ENCODE measurements at regions not wholly inside any gene's neighbourhood (a gene's known extent, or its start where the extent isn't known, plus 50 kb on each side); places are given as distances from the start of the nearest gene placed in this dataset.
A peak's percentile ranks its signal among the peaks of the same experiment; 100 is the strongest.
"Not testable (repeated sequence)": the region's sequence is repeated elsewhere in the genome, so short reads cannot be mapped to it uniquely, and the experiment has no call there.

DNA sequence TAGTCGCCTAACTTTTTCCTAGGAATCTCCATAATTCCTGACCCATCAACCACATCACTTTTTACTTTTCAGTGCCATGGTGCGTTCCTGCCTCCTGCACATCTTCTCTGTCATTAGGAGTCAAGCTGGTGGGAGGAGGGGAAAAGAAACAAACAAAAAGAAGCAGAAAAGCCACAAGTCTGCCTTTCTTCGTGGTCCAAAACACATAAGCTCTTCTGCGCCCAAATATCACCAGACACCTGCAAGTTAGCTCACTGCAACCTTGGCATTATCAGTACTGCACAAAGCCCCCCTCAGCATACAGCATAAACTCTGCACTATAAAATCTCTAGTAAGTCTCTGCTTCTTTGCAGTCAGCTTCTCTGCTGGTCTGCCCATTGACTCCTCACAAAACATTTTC, 295.3 kb downstream of the HS3ST3B1 start:
- no peak for DNase-seq

DNA sequence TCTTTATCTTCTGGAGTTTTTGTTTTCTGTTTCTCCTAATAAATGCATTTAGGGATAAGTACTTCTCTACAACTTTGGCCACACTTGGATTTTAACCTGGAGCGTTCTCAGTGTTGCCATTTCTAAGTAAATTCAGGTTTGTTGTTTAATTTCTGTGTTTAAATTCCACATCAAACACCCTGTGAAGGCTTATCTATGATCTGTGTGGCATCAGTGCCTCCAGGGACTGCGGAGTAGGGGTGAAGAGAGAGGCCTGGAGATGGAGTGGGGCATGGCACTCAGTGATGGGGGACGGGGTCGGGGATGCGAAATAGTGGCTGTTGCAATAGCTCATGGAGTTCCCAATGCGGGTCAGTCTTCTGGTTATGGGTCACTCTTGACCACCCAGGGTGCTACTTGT, 294.8 kb downstream of the HS3ST3B1 start:
- no peak for DNase-seq

DNA sequence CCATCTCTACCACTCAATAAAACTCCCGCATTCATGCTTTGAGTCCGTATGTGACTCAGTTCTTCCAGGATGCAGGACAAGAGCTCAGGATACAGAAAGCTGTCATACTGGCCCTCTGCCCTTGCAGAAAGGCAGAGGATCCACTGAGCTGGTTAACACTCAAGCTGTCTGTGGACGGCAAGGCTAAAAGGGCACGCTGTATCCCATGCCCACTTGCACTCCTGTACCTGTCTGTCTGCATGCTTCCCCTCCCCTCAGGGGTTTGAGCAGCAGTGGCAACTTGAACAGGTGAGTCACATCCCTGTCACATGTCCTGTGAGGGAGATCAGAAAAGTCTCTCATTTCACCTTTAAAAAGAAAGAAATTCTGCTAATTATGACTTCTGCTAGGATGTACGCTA, 293.8 kb downstream of the HS3ST3B1 start:
- no peak for DNase-seq

DNA sequence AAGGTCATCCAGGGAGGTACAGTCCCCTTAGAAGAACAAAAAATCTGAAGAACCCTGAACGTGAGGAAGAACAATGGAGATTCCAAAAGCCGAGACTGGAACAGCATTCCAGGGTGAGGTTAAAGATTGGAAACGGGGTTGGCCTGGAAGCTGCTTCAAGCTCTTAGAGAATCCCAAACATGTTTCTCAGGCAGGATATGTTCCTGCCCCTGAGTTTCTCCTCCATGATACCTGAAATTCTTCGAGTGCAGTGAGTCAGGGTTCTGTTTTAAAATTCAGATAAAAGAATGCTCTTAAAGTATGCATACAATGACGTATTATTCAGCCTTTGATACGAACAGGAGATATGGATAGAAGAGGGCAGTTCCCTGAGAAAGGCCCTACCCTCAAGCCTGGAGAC, 293.1 kb downstream of the HS3ST3B1 start:
- no peak for DNase-seq

DNA sequence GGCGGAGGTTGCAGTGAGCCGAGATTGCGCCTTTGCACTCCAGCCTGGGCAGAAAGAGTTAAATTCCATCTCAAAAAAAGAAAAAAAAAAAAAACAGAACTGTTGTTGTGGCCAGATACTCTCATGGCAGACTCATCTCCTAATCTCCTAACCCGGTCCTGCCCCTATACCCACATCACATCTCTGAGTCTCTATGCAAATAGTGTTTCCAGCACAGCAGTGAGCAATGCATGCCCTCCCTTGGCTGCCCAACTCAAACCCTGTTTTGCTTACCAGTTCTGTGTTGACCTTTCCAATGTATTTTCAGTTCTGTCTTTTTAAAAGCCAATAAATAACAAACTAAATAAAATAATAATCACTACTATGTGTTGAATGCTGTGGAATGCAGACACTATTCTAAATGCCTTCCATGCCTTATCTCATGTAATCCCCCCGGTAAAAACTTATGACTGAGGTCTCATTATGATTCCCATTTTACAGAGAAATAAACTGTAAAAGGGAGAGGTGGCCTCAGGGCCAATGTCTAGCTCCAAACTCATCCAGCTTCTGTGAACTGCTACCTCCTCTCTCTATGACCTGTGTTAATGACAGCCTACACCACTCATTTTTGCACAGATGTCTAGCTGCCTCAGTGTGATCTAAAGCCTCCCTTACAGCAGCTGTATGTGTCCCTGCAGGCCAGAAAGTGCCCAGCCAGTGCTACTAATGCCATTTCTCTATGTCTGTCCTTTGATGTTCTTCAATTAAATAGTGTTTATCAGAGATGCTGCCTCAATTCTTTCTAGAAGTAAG, 289.8 kb downstream of the HS3ST3B1 start:
- DNase-seq, result no peak

DNA sequence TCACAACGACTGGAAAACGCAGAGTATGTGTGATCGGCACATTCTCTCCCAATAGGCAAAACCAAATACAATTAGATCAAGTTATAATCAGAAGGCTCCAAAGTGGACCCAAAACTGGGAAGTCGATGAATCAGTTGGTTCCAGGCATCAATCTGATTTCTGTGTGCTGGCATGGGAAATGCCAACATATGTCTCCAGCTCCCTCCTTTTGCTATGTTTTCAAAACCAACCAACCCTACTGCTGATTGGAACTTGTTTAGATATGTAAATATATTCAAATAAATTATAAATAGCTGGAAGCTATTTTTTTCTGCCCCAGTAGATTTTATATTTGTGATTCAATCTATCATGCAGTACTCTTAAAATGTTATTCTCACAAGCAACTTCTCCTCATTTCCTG, 284.2 kb downstream of the HS3ST3B1 start:
- no peak for DNase-seq

DNA sequence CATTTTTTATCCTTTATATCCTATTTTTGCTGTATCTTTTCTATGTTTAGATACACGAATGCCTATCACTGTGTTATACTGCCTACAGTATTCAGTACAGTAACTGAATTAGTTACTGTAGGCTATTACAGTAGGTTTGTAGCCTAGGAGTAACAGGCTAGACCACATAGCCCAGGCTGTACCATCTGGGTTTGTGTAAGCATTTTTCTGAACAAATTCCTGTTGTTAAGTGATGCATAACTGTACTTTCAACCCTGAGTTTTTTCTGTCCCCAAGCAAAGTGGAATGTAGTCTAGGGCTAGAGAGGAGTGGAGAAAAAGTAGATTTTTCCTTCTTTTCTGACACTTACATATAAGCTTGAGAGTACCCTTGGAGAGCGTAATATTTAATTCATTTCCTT, 282.1 kb downstream of the HS3ST3B1 start:
- no peak for DNase-seq

DNA sequence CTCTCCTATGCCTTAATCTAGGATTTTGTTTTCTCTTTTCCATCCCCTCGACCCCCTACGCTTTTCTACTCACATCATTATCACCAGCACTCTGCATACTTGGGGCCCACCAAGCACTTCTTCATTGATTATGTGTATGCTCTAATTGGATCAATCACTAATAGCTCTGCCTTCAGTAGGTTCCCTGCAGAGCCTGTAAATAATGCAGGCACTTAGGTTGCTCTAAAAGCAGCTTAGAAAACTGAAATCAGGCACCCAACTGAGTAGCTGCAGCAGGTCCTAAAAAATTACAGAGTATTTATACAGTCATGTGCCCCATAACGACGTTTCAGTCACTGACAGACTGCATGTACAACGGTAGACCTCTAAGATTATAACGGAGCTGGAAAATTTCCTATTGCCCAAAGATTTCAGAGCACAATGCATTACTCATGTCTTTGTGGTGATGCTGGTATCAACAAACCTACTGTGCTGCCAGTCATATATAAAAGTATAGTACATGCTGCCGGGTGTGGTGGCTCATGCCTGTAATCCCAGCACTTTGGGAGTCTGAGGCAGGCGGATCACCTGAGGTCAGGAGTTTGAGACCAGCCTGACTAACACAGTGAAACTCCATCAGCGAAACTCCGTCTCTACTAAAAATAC, 280.4 kb downstream of the HS3ST3B1 start:
- DNase-seq, result no peak

DNA sequence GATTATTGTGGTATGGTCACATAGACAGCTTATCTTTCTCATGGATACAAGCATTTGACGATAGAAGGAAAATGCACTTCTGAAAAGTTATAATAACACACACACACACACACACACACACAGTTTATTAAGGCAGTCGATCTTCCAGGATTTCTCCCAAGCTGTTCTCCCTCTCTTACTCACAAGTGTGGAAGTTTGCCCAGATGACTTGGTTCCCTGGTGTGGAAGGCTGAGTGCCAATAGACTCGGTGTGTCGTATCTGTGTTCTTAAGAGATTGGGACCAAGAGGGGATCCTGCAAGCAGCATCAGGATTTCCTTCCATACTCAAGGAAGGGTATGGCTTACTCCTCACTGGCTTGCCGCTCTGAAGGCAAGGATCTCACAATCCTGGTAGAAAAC, 279.6 kb downstream of the HS3ST3B1 start:
- no peak for DNase-seq

DNA sequence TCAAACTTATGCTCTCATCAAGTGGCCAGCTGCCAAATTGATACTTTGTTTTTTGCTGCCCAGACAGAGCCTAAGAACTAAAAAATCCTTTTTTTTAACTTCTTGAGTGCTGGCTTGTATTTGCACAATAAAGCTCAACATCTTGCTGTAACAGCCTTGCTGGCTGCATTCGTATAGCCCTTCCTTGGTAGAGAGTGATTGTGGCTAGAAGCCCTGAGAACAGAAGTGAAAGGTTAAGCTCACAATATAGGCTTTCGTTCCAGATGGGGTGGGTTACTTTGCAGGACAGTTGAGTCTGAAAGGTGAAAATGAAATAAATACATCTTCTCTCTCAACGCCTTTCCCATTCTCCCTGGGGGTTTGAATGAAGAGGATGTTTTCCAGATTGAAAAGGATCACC, 278.8 kb downstream of the HS3ST3B1 start:
- DNase-seq, result no peak

DNA sequence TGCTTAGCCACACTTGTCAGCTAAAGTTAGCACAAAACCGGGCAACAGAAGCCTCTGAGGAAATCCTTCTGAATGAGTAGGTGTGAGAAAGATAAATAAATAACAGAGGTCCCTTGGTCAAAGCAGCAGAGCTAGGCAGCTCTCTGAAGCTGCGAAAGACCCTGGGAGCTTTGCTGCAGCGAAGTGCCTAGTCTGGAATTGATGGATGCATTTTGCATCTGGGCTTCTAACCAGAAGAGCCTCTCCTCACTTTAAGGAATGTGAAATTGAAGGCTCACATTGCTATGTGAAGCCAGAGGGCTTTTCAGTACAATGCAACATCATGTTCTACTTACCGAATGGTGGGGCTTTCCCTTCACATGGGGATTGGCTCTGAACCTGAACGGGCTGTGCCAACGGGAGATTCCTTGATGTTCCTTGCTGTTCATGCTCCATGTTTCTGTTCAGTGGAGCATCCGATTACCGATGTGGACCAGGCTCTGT, 274.6 kb downstream of the HS3ST3B1 start:
- no peak for DNase-seq

DNA sequence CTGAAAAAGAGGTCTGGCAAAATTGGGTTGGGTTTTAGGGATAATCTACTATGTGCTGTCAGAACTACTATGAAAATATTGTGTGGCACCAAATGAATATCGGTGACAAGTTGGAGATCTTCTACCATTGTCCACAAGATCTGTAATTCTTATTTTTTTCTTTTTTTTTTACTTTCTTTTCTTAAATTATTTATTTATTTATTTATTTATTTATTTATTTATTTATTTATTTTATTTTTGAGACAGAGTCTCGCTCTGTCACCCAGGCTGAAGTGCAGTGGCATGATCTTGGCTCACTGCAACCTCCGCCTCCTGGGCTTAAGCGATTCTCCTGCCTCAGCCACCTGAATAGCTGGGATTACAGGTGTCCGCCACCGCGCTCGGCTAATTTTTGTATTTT, 259.4 kb downstream of the HS3ST3B1 start:
- not testable (repeated sequence) for DNase-seq

DNA sequence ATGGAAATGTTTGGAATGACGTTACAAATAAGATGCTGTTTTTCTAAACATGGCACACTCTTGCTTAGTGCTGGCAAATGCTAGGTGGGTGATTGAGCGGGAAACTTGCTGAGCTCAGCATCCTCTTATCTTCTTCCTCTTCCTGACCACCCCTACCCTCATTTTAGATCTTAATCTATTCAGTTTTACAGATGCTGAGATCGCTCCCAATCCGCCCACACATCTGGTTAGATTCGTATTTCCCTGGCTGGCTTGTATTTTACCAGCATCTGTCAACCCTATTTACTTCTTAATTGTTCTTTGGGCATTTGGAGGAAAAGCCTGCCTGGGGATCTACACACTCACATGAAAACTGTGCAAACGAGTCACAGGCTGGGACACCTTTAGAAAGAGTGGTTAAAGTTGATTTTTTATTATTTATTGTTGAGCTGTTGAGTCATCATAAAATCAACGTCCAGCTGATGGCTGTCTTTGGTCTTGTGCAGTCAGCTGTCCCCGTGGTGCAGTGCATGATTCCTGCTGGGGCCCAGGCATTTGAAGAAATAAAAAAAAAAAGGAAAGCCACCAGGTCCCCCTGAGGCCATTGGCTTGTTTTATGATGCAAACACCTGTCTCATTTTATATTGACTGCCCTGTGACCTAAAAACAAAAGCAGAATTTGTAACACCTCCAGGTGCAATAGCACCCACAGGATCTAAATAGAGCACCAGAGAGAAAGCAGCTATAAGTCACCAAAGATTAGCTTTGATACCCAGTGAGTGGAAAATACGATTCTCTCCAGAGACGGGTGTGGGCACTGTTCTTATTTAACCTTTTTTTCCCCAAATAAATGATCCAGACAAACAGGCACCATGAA, 258.6 kb downstream of the HS3ST3B1 start:
- peak in 2 of 5 experiments; percentile 61 to 71 for DNase-seq

DNA sequence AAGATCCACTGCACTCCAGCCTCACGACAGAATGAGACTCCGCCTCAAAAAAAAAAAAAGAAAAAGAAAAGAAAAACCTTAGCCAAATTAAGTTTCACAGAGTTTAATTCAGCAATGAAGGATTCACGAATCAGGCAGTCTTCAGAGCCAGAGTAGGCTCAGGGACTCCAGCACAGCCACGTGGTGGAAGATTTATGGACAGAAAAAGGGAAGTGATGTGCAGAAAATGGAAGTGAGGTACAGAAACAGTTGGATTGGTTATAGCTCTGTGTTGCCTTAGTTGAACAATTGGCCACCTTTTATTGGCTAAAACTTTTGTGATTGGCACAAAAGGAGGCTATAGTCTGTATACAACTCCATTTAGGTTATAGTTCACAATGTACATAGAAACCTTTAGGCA, 256.6 kb downstream of the HS3ST3B1 start:
- no peak for DNase-seq

DNA sequence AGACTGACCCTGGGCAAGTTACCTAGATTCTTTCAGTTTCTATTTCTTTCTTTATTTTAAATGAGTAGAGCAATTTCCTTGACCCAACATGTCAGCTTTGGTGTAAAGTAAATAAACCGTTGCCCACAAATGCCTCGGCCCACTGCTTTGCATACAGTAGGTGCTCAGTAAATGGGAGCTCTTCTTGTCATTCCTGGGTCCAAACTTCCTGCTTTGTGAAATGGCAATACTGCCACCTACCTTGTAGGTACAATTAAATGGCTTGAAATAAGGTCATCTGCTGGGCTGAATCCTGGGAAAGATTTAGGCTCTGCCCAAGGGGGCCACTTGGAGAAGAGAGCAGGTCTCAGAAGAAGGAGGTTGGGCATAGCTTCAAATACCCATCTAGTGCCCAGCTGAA, 253.0 kb downstream of the HS3ST3B1 start:
- no peak for DNase-seq

DNA sequence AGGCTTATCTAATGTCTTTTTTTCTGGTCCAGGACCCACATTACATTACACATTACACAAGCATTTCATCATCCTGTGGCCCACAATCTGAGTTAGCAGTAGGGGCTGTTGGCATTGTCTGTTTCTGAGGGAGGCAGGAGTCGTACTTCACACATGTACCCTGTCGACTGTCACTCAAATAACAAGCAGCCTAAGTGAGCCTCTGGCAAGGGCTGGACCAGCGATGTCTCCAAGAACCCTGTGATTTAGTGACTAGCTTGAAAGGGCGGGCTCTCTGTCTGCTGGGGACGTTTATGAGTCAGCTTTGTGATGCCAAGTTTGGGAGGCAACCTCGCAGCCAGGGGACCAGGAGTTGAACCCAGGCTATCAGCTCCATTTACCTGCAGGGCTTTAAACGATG, 251.4 kb downstream of the HS3ST3B1 start:
- DNase-seq, result no peak

DNA sequence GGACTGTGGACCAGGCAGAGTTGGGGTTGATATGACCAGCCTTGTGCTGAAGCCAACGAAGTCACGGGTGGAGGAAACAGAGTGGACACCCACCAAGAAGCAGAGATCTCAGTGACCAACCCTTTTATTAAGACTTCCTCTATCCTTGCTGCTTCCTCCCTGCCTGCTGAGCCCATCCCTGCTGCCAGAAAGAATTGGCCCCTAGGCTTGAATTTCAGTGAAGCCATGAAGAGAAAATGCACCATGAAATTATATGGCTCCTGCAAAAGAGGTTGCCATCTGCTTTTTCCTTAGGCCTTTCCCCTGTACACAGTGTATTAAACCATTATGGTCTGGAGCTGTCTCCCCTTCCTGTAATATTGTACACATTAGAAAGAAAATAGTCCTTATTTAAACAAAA, 246.7 kb downstream of the HS3ST3B1 start:
- no peak for DNase-seq

DNA sequence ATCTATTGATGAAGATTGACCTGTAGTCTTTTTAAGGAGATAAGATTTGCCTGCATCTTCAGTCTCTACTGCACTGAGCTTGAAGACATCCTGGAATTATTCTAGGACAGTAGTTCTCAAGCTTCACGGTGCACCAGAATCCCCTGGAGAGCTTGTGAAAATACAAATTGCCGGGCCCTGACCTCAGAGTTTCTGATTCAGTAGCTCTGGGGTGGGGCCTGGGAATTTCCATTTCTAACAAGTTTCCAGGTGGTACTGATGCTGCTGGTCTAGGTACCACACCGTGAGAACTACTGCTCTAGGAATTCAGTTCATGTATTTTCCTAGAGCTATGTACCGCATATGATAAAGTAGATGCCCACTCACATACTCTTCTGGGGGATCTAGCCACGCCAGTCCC, 246.1 kb downstream of the HS3ST3B1 start:
- no peak for DNase-seq

DNA sequence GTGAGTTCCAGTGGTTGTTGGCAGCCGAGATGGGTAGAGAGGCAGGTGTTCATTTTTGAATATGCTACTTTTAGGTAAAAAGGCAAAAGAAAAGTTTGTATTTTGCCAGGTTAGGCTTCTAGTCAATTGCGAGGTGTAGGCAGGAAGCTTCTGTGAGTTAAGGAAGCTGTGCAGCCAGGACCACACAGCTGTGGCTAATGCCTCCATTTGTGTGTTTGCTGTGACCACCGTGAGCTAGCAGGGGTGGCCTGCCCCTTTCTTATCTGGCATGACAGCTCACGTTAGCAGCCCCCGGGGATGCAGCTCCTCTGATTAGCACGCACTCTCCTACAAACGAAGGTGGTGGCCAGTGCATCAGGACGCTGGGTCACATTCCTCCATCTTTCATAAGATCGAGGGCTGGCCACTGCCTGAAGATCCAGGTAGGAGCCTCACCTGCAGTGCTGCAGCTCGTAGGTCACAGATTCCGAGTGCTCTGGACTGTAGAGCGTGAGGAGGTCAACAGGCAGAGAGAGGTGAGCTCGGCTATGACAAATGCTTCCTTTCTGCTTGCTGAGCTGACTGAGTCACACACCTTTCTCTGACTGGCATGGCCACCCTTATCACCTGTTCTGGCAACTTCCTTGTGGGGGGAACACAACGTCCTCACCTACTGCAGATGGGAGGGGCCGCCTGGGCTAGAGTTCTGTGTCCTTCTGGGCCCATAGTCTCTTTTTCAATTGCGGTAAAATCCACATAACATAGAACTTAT, 244.4 kb downstream of the HS3ST3B1 start:
- DNase-seq, result peak in 2 of 5 experiments; percentile 12 to 33

DNA sequence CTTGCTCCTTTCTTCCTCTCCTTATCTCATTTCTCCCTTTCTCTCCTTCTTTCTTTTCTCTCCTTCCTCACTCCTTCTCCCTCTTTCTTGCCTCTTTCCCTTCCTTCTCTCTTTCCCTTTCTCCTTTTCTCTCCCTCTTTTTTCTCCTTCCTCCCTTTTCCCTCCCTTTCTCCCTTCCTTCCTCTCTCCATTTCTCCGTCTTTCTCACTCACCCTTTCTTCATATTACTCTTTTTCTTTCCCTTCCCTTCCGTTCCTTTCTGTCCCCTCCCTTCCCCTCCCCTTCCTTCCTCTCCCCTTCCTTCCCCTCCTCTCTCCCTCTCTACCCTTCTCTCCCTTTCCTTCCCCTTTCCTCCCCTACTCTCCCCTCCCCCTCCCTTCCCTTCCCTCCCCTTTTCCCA, 240.8 kb downstream of the HS3ST3B1 start:
- no peak for DNase-seq

DNA sequence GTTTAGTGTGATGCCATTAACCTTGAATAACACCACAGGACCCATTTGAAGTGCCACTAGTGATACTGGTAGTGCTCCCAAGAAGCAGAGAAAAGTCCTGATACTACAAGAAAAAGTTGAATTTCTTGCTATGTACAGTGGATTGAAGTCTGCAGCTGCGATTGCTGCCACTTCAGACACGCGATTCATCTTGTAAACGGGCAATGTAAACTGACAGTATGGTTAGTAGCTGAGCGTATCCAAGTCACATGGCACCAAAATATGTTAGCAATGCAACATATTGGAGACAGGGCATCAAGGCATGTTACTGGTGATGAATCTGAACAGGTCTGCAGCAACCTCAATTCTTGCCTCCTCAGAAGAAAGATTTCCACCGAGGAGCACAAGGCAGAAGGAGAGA, 238.9 kb downstream of the HS3ST3B1 start:
- no peak for DNase-seq

DNA sequence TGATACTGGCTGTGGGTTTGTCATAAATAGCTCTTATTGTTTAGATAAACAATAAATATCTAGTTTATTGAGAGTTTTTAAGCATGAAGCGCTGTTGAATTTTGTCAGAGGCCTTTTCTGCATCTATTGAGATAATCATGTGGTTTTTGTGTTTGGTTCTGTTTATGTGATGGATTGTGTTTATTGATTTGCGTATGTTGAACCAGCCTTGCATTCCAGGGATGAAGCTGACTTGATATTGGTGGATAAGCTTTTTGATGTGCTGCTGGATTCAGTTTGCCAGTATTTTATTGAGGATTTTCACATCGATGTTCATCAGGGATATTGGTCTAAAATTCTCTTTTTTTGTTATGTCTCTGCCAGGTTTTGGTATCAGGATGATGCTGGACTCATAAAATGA, 231.4 kb downstream of the HS3ST3B1 start:
- DNase-seq, result not testable (repeated sequence)
